Left colon (tissue), 2 donors: ENCODE measurements at regions not wholly inside any gene's neighbourhood (a gene's known extent, or its start where the extent isn't known, plus 50 kb on each side); places are given as distances from the start of the nearest gene placed in this dataset.
"Not testable (repeated sequence)": the region's sequence is repeated elsewhere in the genome, so short reads cannot be mapped to it uniquely, and the experiment has no call there.

Experiments
- ATAC-seq: fragments of 200-7000 bp; cut with Tn5 transposase; one replicate; pipeline ENCODE4 v1.9.1; 2020; ENCODE audit warnings: mild to moderate bottlenecking, moderate library complexity
- DNase-seq, 2 donors: peaks; one replicate each; pipeline ENCODE4 v3.0.0-alpha.2; 2020
- intact Hi-C, 2 donors: fragments of 100-400 bp; cut with DNase I in 1 of 2; cut with micrococcal nuclease in 1 of 2; formaldehyde crosslinking; loops; one replicate each; pipeline versions ENCODE4 v1.11.2 to v1.14.0; 2022; cut with DNase I, micrococcal nuclease
- donor health status: DM: no; HTN: no; CAD: no.
- donor health status: DM: yes; HTN: yes; CAD: no.

DNA sequence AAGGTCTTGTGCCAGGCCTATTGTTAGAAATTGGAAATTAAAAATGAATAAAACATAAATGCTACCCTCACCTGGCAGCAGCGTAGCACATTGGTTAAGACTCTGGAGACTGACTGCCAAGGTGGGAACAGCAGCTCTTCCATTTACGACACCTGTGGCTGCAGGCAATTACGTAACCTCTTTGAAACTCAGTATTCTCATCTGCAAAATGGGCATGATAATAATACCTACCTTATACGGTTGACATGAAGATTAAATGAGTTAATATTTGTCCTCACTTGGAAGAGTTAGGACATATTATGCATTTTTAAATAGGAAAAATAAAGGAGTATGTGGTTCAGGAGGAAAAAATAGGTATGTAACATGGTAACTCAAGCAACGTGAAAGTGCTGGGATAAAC lies 279.3 kb upstream of the NCKAP5 start:
- intact Hi-C loops = no loop called here
- DNase-seq = no peak

DNA sequence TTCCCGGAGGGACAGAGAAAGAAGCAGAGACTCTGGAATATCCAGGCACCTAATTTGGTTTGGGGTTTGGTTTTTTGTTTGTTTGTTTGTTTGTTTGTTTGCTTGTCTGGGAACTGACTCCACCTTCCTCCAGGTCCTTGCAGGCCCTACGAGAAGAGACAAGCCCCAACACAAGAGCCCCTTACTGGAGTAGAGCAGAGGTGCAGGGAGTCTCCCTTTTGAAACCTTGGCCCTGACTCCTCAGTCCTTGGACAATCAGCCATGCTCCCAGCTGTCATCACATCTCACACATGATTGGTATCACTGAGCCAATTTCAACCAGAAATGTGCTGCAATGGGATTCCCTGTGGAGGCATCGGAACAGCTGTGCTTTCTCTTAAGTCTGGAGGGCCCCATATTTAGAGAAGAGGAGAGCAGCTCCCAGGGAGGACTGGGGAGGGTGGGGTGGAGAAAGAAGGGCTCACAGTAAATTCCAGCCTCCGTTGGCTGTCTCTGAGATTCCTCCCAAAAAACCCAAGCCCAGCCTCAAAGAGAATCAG lies 279.9 kb upstream of the NCKAP5 start:
- intact Hi-C loops = no loop called here
- ATAC-seq (no peak), DNase-seq (no peak)

More for the DNA sequence above, 279.3 kb upstream of the NCKAP5 start:
- ATAC-seq = no peak

DNA sequence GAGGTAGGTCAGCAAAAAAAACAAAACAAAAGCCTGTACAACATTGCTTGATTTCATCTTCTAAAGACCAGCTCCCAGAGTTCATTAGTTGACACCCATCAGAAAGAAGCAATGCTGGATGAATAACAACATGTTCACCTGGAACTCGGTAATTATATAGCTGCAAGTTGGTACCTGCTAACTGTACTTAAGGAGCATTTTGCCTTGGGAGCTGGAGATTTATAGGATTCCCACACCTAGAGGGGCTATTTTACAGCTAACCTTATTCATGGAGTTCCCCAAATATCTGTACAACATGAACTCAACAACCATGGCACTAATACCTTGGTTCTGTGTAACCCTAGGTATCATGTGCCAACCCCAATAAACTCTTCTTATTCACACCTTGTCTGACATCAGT lies 281.1 kb upstream of the NCKAP5 start:
- no peak for ATAC-seq
- DNase-seq = no peak
- intact Hi-C loops = no loop called here

DNA sequence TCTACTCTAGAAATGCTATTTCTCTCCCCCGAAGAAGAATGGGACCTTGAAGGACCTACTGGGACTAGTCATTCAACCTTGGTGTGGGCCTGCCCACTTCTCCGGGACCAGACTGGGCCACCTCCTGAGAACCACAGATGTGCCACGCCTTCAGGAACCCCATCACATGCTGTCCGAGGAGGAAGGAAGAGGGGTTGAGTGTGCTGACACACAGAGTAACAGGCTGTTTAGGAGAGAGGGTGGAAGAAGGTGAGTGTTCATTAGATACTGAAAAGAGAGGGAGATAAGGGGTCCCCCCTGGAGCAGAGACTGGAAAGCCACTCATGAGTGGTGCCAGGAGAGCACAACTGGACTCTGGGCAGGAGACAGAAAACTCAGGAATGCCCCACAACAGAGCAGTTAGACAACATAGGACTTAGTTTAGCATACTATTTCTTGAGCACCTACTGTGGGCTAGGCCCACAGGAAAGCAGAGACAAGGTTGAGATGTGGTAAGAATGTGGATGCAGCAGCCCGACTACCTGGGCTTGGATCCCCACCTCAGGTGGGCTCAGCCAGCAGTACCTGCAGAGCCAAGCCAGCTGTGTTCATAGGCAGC lies 286.4 kb upstream of the NCKAP5 start:
- intact Hi-C loops = no loop called here
- DNase-seq (no peak), ATAC-seq (no peak)

DNA sequence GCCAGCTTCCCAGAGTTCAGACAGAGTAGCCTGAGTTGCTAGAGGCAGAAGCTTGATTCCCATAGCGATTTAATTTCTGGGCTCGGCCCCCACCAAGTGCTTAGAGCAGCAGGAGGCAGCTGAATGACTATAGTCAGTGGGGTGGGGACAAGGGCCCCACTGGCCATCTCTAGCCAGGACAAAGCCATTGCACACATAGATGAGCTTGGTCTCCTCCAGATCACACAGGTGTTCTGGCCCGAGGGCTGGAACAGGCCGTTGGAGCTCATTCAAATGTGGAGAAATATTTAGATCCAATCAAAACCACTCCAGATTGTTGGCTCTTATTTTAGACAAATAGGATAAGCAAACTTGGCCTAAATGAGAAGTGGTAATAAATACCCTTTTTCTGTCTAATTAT lies 287.3 kb upstream of the NCKAP5 start:
- ATAC-seq (no peak), DNase-seq (no peak)
- intact Hi-C loops = no loop called here

DNA sequence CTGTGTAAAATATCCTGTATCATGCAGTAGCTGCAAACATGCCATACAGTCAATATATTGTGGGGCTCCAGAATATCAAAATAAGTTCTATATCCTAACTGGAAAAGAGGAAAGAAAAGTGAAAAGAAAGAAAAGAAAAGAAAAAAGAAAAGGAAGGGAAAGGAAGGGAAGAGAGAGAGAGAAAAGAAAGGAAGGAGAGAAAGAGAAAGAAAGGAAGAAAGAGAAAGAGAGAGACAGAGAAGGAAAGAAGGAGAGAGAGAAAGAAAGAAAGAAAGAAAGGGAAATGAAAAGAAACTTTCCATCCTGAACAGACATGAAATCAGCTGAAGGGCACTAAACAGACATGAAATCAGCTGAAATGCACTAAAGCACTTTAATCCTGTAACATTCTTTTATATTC lies 288.4 kb upstream of the NCKAP5 start:
- intact Hi-C loops = no loop called here
- DNase-seq (no peak), ATAC-seq (no peak)

DNA sequence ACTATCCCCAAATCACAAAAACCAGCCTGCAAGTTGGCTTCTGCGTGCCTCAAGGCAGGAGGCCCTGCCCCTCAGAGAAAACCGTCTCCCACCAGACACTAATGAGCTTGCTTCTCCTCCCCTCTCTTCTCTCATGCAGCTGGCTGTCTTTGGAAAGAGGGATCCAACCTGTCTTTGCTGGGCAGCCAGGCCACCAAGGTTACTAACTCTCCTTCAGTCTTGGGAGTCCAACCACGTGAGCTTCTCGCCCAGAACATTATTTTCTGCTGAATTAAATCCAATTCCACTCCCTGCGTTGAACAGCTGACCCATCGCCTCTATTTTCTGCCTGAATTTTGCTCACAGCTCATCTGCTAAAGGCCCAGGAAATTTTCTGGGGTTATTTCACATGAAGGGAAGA lies 291.3 kb upstream of the NCKAP5 start:
- ATAC-seq (no peak), DNase-seq (no peak)
- intact Hi-C loops = no loop called here

DNA sequence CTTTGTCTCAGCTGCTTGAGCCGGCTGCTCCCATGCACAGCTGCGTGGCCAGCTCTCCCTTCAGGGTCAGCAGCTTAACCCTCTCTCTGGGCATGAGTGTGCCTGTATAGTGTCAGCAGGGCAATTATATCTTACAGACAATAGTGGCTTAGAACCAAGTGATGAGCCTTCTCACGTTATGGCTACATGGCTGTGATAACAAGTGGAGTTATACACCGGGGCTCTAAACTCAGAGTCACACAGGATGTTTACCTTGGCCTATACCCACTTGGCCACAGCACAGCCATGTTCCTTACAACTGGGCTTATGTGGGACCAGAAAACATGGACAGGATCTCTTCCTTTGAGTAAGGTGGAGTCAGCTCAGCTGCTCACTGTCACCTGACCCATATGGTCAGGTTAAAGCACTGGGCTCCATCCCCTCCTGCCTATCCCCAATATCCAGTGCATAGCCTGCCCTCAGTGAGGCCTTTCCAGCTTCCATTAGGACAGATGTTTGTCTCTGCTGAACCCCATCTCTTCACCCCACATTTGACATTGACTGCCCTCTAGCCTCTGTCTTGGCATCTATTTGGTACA lies 294.2 kb upstream of the NCKAP5 start:
- ATAC-seq (no peak), DNase-seq (no peak)
- intact Hi-C loops = no loop called here

DNA sequence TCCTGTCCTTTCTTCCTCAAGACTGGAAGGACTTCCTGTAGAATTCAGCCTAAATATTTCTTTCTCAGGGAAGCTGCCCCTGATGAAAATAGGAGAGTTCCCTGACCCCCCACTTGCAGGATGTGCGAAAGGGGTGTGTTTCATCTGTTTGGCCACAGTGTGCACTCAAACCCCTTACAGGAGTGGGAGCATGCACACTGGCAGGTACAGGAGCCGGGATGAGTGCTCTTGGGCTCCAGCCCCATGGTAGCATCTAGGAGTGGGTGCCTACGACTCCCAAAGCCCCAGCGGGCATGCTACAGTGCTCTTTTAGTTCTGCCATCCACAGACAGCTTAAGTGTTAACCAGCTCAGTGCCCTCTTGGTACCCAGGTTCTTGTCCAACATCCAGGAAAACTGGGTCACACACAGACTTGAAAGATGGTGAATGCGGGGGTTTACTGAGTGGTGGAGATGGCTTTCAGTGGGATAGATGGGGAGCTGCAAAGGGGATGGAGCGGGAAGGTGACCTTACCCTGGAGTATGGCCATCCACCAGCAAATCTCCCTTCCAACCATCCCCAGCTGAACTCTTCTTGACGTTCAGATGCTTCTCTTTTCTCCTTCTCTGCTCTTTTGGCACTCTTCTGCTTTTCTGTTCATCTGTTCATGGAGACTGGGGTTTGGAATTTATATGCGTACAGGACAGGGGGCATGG lies 295.0 kb upstream of the NCKAP5 start:
- ATAC-seq (no peak), DNase-seq (no peak)
- intact Hi-C loops = no loop called here

DNA sequence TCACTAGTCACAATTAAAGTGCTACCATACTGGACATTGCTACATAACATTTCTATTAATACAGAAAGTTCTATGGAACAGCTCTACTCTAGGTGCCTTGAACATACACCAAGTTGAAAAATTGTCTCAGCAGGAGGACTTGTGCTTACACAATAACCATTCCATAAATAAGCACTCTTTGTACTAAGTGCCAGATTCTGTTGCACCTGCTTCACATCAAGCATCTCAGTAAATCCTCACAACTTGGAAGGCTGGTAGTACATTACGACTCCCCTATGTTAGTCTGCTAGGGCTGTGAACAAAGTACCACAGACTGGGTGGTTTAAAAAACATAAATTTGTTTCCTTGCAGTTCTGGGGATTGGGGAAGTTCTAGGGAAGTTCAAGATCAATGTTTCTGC lies 296.9 kb upstream of the NCKAP5 start:
- ATAC-seq (no peak), DNase-seq (no peak)
- intact Hi-C loops = no loop called here

DNA sequence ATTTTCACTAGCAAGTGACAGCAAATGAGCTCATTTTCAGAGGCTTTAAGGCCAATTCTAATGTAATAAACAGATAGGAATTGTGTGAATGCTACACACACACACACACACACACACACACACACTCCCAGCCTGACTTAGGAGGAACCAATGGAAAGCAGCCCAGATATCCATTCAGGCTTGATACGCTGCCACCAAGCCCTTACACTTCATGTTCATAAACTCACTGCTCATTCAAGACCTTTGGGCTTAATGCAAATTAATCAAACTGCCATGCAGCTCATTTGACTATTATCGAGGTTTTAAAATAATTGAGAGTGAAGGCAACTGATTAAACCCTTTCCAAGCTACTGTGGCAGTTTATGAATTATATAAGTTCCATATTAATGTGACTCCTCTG lies 298.9 kb upstream of the NCKAP5 start:
- DNase-seq (no peak), ATAC-seq (no peak)
- intact Hi-C loops = no loop called here

DNA sequence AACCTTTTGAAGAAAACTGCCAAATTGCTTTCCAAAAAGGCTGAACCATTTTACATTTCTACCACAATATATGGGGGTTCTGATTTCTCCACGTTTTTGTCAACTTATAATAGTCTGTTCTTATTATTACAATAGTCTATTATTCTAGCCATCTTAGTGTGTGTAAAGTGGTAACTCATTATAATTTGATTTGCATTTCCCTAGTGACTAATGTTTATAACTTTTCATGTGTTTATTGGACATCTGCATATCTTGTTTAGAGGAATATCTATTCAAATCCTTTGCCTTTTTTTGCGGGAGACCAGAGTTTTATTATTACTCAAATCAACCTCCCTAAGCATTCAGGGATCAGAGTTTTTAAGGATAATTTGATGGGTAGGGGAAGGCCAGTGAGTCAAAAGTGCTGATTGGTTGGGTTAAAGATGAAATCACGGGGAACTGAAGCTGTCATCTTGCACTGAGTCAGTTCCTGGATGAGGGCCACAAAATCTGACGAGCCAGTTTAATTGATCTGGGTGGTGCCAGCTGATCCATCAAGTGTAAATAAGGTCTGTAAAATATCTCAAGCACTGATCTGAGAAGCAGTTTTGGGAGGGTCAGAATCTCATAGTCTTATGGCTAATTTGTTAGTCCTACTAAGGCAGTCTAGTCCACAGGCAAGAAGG lies 303.4 kb upstream of the NCKAP5 start:
- intact Hi-C loops = no loop called here
- ATAC-seq (no peak), DNase-seq (no peak)

DNA sequence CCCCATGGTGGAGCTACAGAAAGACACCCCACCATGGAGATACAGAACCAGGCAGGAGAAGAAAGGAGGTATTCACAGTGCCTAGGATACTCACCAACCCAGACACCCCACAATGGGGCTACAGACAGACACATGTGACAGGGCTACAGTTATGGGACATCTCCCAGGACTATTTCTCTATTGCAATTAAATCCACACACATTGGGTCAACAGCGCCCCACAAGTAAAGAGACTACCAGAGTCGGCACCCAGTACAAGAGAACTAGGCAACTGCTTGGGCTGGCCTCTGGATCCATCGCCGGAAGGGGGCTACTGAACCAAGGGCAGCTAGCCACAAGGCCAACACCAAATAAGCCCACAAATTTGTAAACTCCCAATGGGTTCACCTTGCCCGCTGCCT lies 310.1 kb upstream of the NCKAP5 start:
- intact Hi-C loops = no loop called here
- ATAC-seq (no peak), DNase-seq (no peak)

DNA sequence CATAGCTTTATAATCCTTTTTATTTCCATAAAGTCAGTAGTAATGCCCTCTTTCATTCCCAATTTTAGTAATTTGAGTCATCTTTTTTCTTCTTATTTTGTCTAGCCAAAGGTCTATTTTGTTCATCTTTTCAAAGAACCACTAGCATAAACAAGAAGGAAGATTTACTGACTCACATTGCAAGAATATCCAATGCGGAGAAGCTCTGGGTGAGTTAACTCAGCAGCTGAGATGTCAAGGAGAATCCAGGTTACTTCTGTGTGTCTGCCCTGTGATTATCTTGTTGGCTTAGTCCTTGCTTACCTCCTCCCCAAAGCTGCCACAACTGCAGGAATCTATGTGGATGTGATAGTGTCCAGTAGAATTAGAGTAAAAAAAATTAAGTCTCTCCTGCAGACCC lies 311.4 kb upstream of the NCKAP5 start:
- DNase-seq = no peak
- intact Hi-C loops = no loop called here
- no peak for ATAC-seq

DNA sequence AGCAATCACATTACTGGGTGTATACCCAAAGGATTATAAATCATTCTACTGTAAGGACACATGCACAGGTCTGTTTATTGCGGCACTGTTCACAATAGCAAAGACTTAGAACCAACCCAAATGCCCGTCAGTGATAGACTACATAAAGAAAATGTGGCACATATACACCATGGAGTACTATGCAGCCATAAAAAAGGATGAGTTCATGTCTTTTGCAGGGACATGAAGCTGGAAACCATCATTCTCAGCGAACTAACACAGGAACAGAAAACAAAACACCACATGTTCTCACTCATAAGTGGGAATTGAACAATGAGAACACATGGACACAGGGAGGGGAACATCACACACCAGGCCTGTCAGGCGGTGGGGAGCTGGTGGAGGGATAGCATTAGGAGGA lies 313.9 kb upstream of the NCKAP5 start:
- intact Hi-C loops, ATAC-seq: not testable (repeated sequence)

DNA sequence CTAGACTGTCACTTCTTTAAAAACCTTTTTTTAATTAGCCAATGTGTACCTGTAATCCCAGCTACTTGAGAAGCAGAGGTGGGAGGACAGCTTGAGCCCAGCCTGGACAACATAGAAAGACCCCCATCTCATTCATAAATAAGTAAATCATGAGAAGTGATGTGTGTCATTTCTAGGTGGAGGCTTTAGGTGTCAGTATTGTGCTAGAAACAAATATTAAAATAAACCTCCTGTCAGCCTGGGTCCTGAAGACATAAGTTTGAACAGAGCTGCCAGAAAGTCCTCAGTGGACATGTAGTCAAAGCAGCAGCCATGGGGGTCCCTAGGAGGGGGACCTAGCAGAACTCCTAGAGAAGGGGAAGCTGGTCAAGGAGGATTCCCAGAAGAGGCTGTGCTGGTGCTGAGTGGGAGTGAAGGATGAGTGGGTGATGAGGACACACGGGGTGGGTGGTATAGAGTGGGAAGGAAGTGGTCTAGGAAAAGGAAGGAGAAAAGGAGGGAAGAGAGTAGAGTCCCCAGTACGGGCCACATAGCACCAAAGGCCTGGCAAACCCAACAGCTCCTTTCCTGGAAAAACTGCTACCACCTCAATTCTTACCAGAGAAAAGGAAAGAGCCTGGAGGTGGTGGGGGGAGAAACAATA lies 316.6 kb upstream of the NCKAP5 start:
- no peak for DNase-seq
- intact Hi-C loops = no loop called here
- ATAC-seq = no peak

More for the DNA sequence above, 313.9 kb upstream of the NCKAP5 start:
- not testable (repeated sequence) for DNase-seq

DNA sequence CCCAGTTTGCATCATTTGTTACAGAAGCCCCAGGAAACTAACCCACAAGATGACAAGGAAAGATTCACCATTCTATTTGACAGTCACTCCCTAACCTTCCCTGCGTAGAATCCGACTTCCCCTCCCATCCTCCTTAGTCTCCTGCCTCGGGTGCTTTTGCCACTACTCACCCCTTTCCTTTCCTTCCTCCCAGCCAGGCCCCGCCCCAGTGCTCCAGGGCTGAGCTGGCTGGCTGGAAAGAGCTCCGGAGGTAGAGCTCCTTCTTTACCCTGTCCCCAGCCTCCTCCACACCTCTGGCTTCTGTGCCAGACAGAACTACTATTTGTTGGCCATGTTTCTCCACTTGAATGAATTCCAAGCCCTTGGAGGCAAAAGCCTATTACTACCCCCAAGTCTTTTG lies 317.6 kb upstream of the NCKAP5 start:
- no peak for ATAC-seq
- intact Hi-C loops = no loop called here
- DNase-seq = no peak

DNA sequence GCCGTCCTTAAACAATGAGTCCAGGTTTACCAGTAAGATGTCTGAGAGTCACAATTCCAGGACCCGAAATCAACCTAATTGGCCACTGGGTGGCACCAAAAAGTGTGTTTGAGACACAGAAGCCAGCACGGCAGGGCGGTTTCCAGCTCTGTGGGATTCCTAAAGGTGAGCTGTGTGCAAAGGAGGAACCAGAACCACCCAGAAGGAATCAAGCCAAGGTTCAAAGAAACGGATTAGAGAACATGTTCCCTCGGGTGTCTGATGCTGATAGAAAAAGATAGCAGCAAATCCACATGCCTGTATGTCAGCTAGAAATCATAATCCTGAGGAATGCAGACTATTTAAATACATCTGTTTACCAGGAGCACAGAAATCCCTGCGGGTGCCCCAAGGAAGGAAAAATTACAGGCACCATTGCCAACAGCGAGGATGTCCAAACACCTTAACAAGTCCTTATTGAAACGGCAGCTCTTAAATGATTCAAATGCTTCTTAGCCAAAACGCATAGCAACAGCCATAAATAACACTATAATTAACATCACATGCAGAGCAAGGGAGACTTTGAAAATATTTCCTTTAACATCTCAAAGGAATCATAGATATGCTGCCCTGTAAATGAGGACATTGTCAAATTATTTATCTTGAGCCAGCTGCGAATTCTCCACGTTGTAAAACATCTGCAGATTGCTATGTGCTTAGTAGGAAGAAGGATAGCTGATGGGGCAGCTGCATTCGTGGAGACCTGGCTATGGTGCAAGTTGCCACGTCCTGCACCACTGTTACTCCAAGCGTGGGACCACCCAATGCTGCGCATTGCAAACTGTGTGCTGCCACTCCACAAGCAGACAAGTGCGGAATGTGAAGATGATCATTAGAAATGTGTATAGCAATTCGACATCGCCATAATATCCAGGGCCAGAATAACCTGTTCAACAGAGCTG lies 318.7 kb upstream of the NCKAP5 start:
- intact Hi-C loops = no loop called here
- peak; percentile 77 for ATAC-seq

DNA sequence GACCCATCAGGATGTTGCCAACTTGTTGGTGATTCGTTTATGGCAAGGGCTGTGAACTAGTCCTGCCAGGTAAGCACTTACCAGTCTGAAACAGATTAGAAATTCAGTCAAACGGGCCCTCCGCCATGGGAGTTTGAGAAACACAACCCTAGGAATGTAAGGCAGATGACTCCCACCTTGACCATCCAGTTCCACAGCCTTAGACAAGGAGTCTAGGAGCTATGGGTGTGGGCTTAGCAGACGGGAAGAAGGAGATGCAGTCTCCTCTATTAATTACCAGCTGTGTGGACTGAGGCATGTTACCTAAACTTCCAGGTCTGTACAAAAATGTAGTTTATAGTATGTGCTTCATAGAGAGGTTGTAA lies 319.4 kb upstream of the NCKAP5 start:
- no peak for DNase-seq
- intact Hi-C loops = no loop called here
- no peak for ATAC-seq

More for the DNA sequence above, 318.7 kb upstream of the NCKAP5 start:
- DNase-seq = peak; percentile 39 to 70
